B cell (primary cell): ENCODE measurements at regions not wholly inside any gene's neighbourhood (a gene's known extent, or its start where the extent isn't known, plus 50 kb on each side); places are given as distances from the start of the nearest gene placed in this dataset.

Experiments
- ATAC-seq: fragments of 200-7000 bp; cut with Tn5 transposase; one replicate; pipeline ENCODE4 v1.10.0; 2021; ENCODE audit warnings: low read depth, mild to moderate bottlenecking, moderate number of reproducible peaks, moderate library complexity
- CTCF ChIA-PET: fragments of 350-600 bp; sonication (Branson Sonifier 250); formaldehyde crosslinking; loops from one replicate; lab custom pipeline; 2021; ENCODE audit warnings: antibody characterized with exemption, inconsistent platforms; lab: Charles Lee
- POLR2A ChIA-PET: fragments of 350-600 bp; sonication (Branson Sonifier 250); formaldehyde crosslinking; loops from one replicate; lab custom pipeline; 2021; ENCODE audit warnings: antibody characterized with exemption; lab: Charles Lee
- DNase-seq: peaks from one replicate; pipeline ENCODE4 v3.0.0; 2013
- H2AFZ ChIP-seq: 2 replicates; pipeline ENCODE4 v1.6.1; 2012; ENCODE audit warnings: mild to moderate bottlenecking, low read depth, low read length; ENCODE audit not compliant: insufficient read depth, poor library complexity, severe bottlenecking
- H3K27ac ChIP-seq, 2 donors: 1 replicate in 1 of 2; 2 replicates in 1 of 2; pipeline ENCODE4 v1.5.1; 2012 to 2013; ENCODE audit warnings: low read length in 2 of 2, mild to moderate bottlenecking in 2 of 2, moderate library complexity in 1 of 2
- H3K27me3 ChIP-seq, 4 experiments: fragments of 200-600 bp in 1 of 4; sonication (generic) in 1 of 4; replicated peaks in 1 of 4; 1 replicate in 2 of 4; 2 replicates in 2 of 4; pipeline versions ENCODE4 v1.6.1 to v1.7.0; 2013 to 2016; ENCODE audit warnings: low read length in 3 of 4, mild to moderate bottlenecking in 2 of 4, mixed read lengths in 1 of 4, moderate library complexity in 1 of 4; ENCODE audit not compliant: insufficient read depth in 4 of 4, control insufficient read depth in 3 of 4; ENCODE audit errors: control extremely low read depth in 1 of 4
- H3K36me3 ChIP-seq, 2 experiments: replicated peaks in 1 of 2; 1 replicate in 1 of 2; 2 replicates in 1 of 2; pipeline versions ENCODE4 v1.6.1 to v1.7.1; 2013; ENCODE audit warnings: low read length in 1 of 2; ENCODE audit not compliant: insufficient read depth in 2 of 2, control insufficient read depth in 1 of 2; ENCODE audit errors: control extremely low read depth in 1 of 2, extremely low read depth in 1 of 2
- H3K4me1 ChIP-seq, 2 donors: fragments of 200-600 bp in 1 of 2; sonication (generic) in 1 of 2; 1 replicate in 1 of 2; 2 replicates in 1 of 2; pipeline versions ENCODE4 v1.5.1 to v1.6.1; 2013 to 2017; ENCODE audit warnings: low read length in 2 of 2; ENCODE audit not compliant: control insufficient read depth in 2 of 2, insufficient read depth in 2 of 2
- H3K4me2 ChIP-seq: replicated peaks from 2 replicates; pipeline ENCODE3; 2012; ENCODE audit warnings: mild to moderate bottlenecking, low read depth, low read length; ENCODE audit not compliant: poor library complexity, severe bottlenecking
- H3K4me3 ChIP-seq, 5 experiments: fragments of 200-600 bp in 1 of 5; sonication (generic) in 1 of 5; 1 replicate in 3 of 5; 2 replicates in 2 of 5; pipeline versions ENCODE4 v1.5.1 to v1.7.0; 2011 to 2016; ENCODE audit warnings: low read length in 4 of 5, mild to moderate bottlenecking in 4 of 5, low read depth in 2 of 5, control low read depth in 1 of 5, moderate library complexity in 1 of 5; ENCODE audit not compliant: insufficient read depth in 1 of 5; ENCODE audit errors: control extremely low read depth in 1 of 5, extremely low read depth in 1 of 5
- H3K79me2 ChIP-seq: fragments of 200-600 bp; sonication (generic); one replicate; pipeline ENCODE4 v1.6.0; 2016; ENCODE audit warnings: low read length; ENCODE audit not compliant: control insufficient read depth, insufficient read depth
- H3K9ac ChIP-seq: fragments of 200-600 bp; sonication (generic); 2 replicates; pipeline ENCODE4 v1.6.1; 2017; ENCODE audit warnings: mild to moderate bottlenecking, low read length, moderate library complexity
- H3K9me3 ChIP-seq, 3 donors: one replicate each; pipeline versions ENCODE4 v1.6.1 to v1.7.1; 2013; ENCODE audit warnings: low read length in 2 of 3; ENCODE audit not compliant: control insufficient read depth in 2 of 3, insufficient read depth in 1 of 3; ENCODE audit errors: control extremely low read depth in 1 of 3
- H4K20me1 ChIP-seq: 2 replicates; pipeline ENCODE4 v1.6.0; 2012; ENCODE audit warnings: mild to moderate bottlenecking, low read length; ENCODE audit not compliant: insufficient read depth, control insufficient read depth, poor library complexity, severe bottlenecking
- H3K27ac Mint-ChIP-seq: one replicate; pipeline ENCODE4 v1.8.0; 2021; ENCODE audit warnings: mixed read lengths
- H3K27me3 Mint-ChIP-seq: one replicate; pipeline ENCODE4 v1.8.0; 2021; ENCODE audit warnings: mixed read lengths
- H3K4me1 Mint-ChIP-seq: one replicate; pipeline ENCODE4 v1.8.0; 2021; ENCODE audit warnings: mixed read lengths
- H3K4me3 Mint-ChIP-seq: one replicate; pipeline ENCODE4 v1.8.0; 2021; ENCODE audit warnings: mixed read lengths
- H3K9me3 Mint-ChIP-seq: one replicate; pipeline ENCODE4 v1.8.0; 2022; ENCODE audit warnings: mixed read lengths; ENCODE audit not compliant: insufficient read depth
- EZH2 ChIP-seq: IDR thresholded peaks from 2 replicates; pipeline ENCODE4 v1.6.1; 2012; ENCODE audit warnings: borderline replicate concordance, low read depth, mild to moderate bottlenecking, moderate library complexity, low read length; ENCODE audit not compliant: insufficient read depth, poor library complexity, severe bottlenecking
- WGBS: methylation state at CpG from one replicate; pipeline ENCODE4 v1.1.5; 2013; ENCODE audit warnings: missing lambda C conversion rate; ENCODE audit not compliant: insufficient coverage; 5-methylcytosine and 5-hydroxymethylcytosine counted together
- intact Hi-C: fragments of 100-400 bp; cut with micrococcal nuclease; formaldehyde crosslinking; loops from one replicate; pipeline ENCODE4 v1.10.0; 2022
- TF ChIP-seq, protein P1 (sequence below): fragments of 200-600 bp; IDR thresholded peaks from one replicate; pipeline ENCODE4 v1.8.0; 2022; ENCODE audit warnings: antibody characterized with exemption, mild to moderate bottlenecking

DNA sequence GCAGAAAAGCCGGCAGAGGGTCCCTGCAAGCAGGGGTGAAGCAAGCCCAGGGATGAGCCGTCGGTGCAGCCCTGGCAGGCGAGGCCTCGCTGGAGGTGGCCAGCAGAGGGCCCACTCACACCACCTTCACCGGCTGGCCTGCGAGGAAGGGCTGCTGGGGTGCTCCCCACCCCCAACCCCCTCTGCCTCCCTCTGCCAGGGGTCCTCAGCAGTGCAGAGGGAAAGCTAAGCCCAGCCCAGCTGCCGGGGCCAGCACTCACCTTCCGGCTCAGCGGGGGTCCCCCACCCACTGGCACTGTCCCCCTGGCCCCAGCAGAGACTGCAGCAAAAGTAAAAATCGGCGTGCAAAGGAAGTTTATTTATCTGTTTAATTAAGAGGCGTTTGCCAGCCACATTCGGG is 113.4 kb downstream of the ENGASE start:
- Histone ChIP-seq H3K4me3 (no peak overlapping the region), H3K9ac (no peak overlapping the region), H3K9me3 (peaks cover 0 to 5% (median 0%) of the 10 kb centered on the region in 3 donors), H3K4me2 (no peak overlapping the region), H3K4me1 (peaks cover 0 to 4% of the 10 kb centered on the region in 2 donors), H2AFZ (no peak overlapping the region), H4K20me1 (no peaks in the 10 kb centered on the region), H3K27me3 (peaks cover 0 to 53% (median 6%) of the 10 kb centered on the region in 4 experiments), H3K27ac (no peak overlapping the region), H3K36me3 (no peaks in the 10 kb centered on the region), H3K79me2 (no peaks in the 10 kb centered on the region)
- Mint-ChIP-seq H3K27me3 (peaks cover 49% of the 10 kb centered on the region), H3K27ac (no peak overlapping the region), H3K9me3 (no peaks in the 10 kb centered on the region), H3K4me3 (no peak overlapping the region), H3K4me1 (peaks cover 3% of the 10 kb centered on the region)
- DNase-seq (peak; percentile 53), ATAC-seq (peak; percentile 51)
- intact Hi-C loops: no loop called here
- under 1% methylated on average over 8 of the region's 14 CpGs for WGBS
- CTCF ChIA-PET: interaction anchor here (0.6 to 8.7 kb wide), 7 partner anchors 8 to 213 kb away, joined by 3 to 277 read pairs (median 4); no protein-coding TSS in a partner anchor
- TF ChIP-seq EZH2: no peak
- TF ChIP-seq, protein P1, sequence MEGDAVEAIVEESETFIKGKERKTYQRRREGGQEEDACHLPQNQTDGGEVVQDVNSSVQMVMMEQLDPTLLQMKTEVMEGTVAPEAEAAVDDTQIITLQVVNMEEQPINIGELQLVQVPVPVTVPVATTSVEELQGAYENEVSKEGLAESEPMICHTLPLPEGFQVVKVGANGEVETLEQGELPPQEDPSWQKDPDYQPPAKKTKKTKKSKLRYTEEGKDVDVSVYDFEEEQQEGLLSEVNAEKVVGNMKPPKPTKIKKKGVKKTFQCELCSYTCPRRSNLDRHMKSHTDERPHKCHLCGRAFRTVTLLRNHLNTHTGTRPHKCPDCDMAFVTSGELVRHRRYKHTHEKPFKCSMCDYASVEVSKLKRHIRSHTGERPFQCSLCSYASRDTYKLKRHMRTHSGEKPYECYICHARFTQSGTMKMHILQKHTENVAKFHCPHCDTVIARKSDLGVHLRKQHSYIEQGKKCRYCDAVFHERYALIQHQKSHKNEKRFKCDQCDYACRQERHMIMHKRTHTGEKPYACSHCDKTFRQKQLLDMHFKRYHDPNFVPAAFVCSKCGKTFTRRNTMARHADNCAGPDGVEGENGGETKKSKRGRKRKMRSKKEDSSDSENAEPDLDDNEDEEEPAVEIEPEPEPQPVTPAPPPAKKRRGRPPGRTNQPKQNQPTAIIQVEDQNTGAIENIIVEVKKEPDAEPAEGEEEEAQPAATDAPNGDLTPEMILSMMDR: peak; percentile 71
- POLR2A ChIA-PET: interaction anchor here (0.7 kb wide), 1 partner anchor 153 kb away, joined by 4 read pairs; no protein-coding TSS in a partner anchor

DNA sequence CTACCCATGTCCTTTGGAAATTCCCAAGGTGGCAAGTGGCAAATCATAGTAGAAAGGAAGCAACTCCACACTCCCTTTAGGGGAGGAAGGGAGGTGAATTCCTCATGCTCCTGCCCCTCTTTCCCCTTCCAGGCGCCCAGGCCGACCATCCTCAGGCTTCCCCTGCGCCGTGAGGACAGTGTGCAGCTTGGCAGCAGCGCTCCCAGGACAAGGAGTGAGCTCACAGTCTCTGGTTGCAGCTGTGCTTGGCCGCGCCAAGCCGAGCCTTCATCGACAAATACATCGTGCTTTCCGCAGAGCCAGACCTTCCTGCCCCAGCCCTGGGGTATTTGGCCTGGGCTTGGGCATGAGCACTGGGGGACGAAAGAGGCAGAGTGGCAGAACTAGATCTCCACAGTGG is 112.6 kb downstream of the ENGASE start:
- Histone ChIP-seq H2AFZ (no peak overlapping the region), H3K27ac (no peak overlapping the region), H3K4me1 (peaks cover 0 to 4% of the 10 kb centered on the region in 2 donors), H3K9ac (no peak overlapping the region), H4K20me1 (no peaks in the 10 kb centered on the region), H3K79me2 (no peaks in the 10 kb centered on the region), H3K4me2 (no peak overlapping the region), H3K9me3 (peaks cover 0 to 5% (median 0%) of the 10 kb centered on the region in 3 donors), H3K4me3 (no peak overlapping the region), H3K36me3 (no peaks in the 10 kb centered on the region), H3K27me3 (peaks cover 0 to 50% (median 6%) of the 10 kb centered on the region in 4 experiments)
- ChIA-PET POLR2A (no interaction called here), CTCF (interaction anchor here (0.9 to 8.7 kb wide), 7 partner anchors 19 to 214 kb away, joined by 3 to 277 read pairs (median 4); no protein-coding TSS in a partner anchor)
- peaks cover 47% of the 10 kb centered on the region for H3K27me3 Mint-ChIP-seq
- no peaks in the 10 kb centered on the region for H3K9me3 Mint-ChIP-seq
- no peak overlapping the region for H3K27ac Mint-ChIP-seq
- TF ChIP-seq, protein P1: no peak
- no peak for TF ChIP-seq EZH2
- WGBS: 82% methylated on average over 12 of the region's 12 CpGs
- no peak for ATAC-seq
- H3K4me1 Mint-ChIP-seq: peaks cover 3% of the 10 kb centered on the region
- intact Hi-C loops: no loop called here
- no peak overlapping the region for H3K4me3 Mint-ChIP-seq
- no peak for DNase-seq
